Endothelial cell of umbilical vein (primary cell): ENCODE measurements at regions not wholly inside any gene's neighbourhood (a gene's known extent, or its start where the extent isn't known, plus 50 kb on each side); places are given as distances from the start of the nearest gene placed in this dataset.

Experiments used
- BruUV-seq: library from RNA; stranded (reverse); fragments of 400-500 nt; replicated peaks from 2 replicates; lab custom pipeline; 2021; lab: Mats Ljungman, UMichigan
- CTCF ChIA-PET: fragments of 300-600, 350-600 bp; sonication (Branson Sonifier 250); formaldehyde crosslinking; loops from one replicate; lab custom pipeline; 2021; ENCODE audit warnings: antibody characterized with exemption, inconsistent platforms; lab: Charles Lee
- POLR2A ChIA-PET: fragments of 300-600, 350-600 bp; sonication (Branson Sonifier 250); formaldehyde crosslinking; loops from one replicate; lab custom pipeline; 2021; ENCODE audit warnings: antibody characterized with exemption, inconsistent platforms; lab: Charles Lee
- DNase-seq: peaks from one replicate; pipeline ENCODE4 v3.0.0-alpha.2; 2011; ENCODE audit warnings: low read depth, low spot score
- FAIRE-seq: peaks from 2 replicates; lab custom pipeline; 2011; peaks lifted over from hg19 to GRCh38; lab: Jason Lieb, UNC
- H2AFZ ChIP-seq: 2 replicates; pipeline ENCODE4 v1.6.0; 2012; ENCODE audit warnings: low read depth, low read length, control low read depth, inconsistent platforms
- H3K27ac ChIP-seq: 2 replicates; pipeline ENCODE4 v1.5.1; 2011; ENCODE audit warnings: low read depth, mild to moderate bottlenecking, control low read depth, low read length, moderate library complexity; ENCODE audit not compliant: insufficient read depth
- H3K27me3 ChIP-seq, 2 experiments: 2 replicates each; pipeline versions ENCODE4 v1.6.0 to v1.6.1; 2011; ENCODE audit warnings: low read length in 2 of 2, mixed read lengths in 1 of 2; ENCODE audit not compliant: control insufficient read depth in 2 of 2, insufficient read depth in 2 of 2
- H3K36me3 ChIP-seq, 2 experiments: 2 replicates in 1 of 2; 3 replicates in 1 of 2; pipeline ENCODE4 v1.5.1; 2011; ENCODE audit warnings: low read length in 2 of 2, mild to moderate bottlenecking in 1 of 2, moderate library complexity in 1 of 2; ENCODE audit not compliant: control insufficient read depth in 2 of 2, insufficient read depth in 2 of 2; ENCODE audit errors: extremely low read depth in 1 of 2
- H3K4me1 ChIP-seq: 3 replicates; pipeline ENCODE4 v1.5.1; 2011; ENCODE audit warnings: mild to moderate bottlenecking, low read length; ENCODE audit not compliant: control insufficient read depth, insufficient read depth; ENCODE audit errors: extremely low read depth
- H3K4me2 ChIP-seq: 2 replicates; pipeline ENCODE4 v1.6.1; 2011; ENCODE audit warnings: low read length, control low read depth, mixed read lengths; ENCODE audit not compliant: insufficient read depth
- H3K4me3 ChIP-seq, 3 experiments: fragments of 200-600 bp in 1 of 3; sonication (generic), shearing (Covaris generic) in 1 of 3; replicated peaks in 1 of 3; 2 replicates each; pipeline ENCODE4 v1.5.1; 2011 to 2016; ENCODE audit warnings: control low read depth in 3 of 3, low read length in 3 of 3, mild to moderate bottlenecking in 2 of 3, inconsistent platforms in 1 of 3, low read depth in 1 of 3, moderate library complexity in 1 of 3; ENCODE audit not compliant: insufficient read depth in 1 of 3
- H3K79me2 ChIP-seq: 2 replicates; pipeline ENCODE4 v1.6.0; 2012; ENCODE audit warnings: low read length, inconsistent platforms; ENCODE audit not compliant: control insufficient read depth, insufficient read depth
- H3K9ac ChIP-seq: replicated peaks from 2 replicates; pipeline ENCODE3; 2011; ENCODE audit warnings: low read length, control low read depth; ENCODE audit not compliant: insufficient read depth; ENCODE audit errors: extremely low read depth
- H3K9me1 ChIP-seq: replicated peaks from 3 replicates; pipeline ENCODE4 v1.6.0; 2011; ENCODE audit warnings: mild to moderate bottlenecking, low read length; ENCODE audit not compliant: control insufficient read depth, insufficient read depth; ENCODE audit errors: extremely low read depth
- H3K9me3 ChIP-seq: replicated peaks from 2 replicates; pipeline ENCODE4 v1.5.1; 2012; ENCODE audit warnings: low read length, inconsistent platforms; ENCODE audit not compliant: control insufficient read depth, insufficient read depth
- H4K20me1 ChIP-seq: replicated peaks from 2 replicates; pipeline ENCODE3; 2011; ENCODE audit warnings: mild to moderate bottlenecking, low read length; ENCODE audit not compliant: control insufficient read depth, insufficient read depth; ENCODE audit errors: extremely low read depth
- EZH2 ChIP-seq: IDR thresholded peaks from 2 replicates; pipeline ENCODE4 v1.6.1; 2012; ENCODE audit warnings: borderline replicate concordance, low read depth, mild to moderate bottlenecking, moderate library complexity, low read length, inconsistent platforms; ENCODE audit not compliant: severe bottlenecking
- FOS ChIP-seq: IDR thresholded peaks from 2 replicates; pipeline ENCODE4 v1.6.1; 2011; ENCODE audit warnings: mild to moderate bottlenecking, low read length, moderate library complexity, borderline replicate concordance; ENCODE audit not compliant: insufficient read depth
- GATA2 ChIP-seq: IDR thresholded peaks from 2 replicates; pipeline ENCODE4 v1.7.0; 2011; ENCODE audit warnings: low read depth, mild to moderate bottlenecking, moderate library complexity, mixed read lengths, low read length; ENCODE audit not compliant: insufficient read length, insufficient read depth
- JUN ChIP-seq: IDR thresholded peaks from 2 replicates; pipeline ENCODE4 v1.6.1; 2011; ENCODE audit warnings: borderline replicate concordance, low read depth; ENCODE audit not compliant: insufficient read length, insufficient read depth
- MYC ChIP-seq: IDR thresholded peaks from one replicate; pipeline ENCODE4 v1.6.1; 2011; ENCODE audit warnings: mild to moderate bottlenecking, low read depth, low read length
- POLR2A ChIP-seq: IDR thresholded peaks from 2 replicates; pipeline ENCODE4 v1.6.1; 2012; ENCODE audit warnings: low read depth, mild to moderate bottlenecking, control low read depth, low read length
- POLR2AphosphoS5 ChIP-seq: IDR thresholded peaks from 2 replicates; pipeline ENCODE4 v1.6.1; 2012; ENCODE audit warnings: low read depth, mild to moderate bottlenecking, control low read depth, low read length, moderate library complexity; ENCODE audit not compliant: insufficient read depth
- dilution Hi-C: fragments of 300-500 bp; cut with MboI; formaldehyde crosslinking; loops from one replicate; pipeline ENCODE4 v1.15.0; 2019; ENCODE audit warnings: low sequenced_read_pairs; ENCODE audit not compliant: extremely low pct_ligation_motif_present
- intact Hi-C: fragments of 100-400 bp; cut with micrococcal nuclease; formaldehyde crosslinking; loops from one replicate; pipeline ENCODE4 v1.10.0; 2022
- TF ChIP-seq, protein P1 (sequence below): IDR thresholded peaks from 2 replicates; pipeline ENCODE4 v1.6.1; 2011; ENCODE audit not compliant: insufficient read depth, insufficient read length
- TF ChIP-seq, protein P2 (sequence below), 2 donors: IDR thresholded peaks; 1 replicate in 1 of 2; 2 replicates in 1 of 2; pipeline ENCODE4 v1.5.1; 2011; ENCODE audit warnings: low read length in 2 of 2, mild to moderate bottlenecking in 2 of 2, moderate library complexity in 2 of 2, control low read depth in 1 of 2, inconsistent platforms in 1 of 2, low read depth in 1 of 2; ENCODE audit not compliant: insufficient read depth in 1 of 2; ENCODE audit errors: extremely low read depth in 1 of 2

DNA sequence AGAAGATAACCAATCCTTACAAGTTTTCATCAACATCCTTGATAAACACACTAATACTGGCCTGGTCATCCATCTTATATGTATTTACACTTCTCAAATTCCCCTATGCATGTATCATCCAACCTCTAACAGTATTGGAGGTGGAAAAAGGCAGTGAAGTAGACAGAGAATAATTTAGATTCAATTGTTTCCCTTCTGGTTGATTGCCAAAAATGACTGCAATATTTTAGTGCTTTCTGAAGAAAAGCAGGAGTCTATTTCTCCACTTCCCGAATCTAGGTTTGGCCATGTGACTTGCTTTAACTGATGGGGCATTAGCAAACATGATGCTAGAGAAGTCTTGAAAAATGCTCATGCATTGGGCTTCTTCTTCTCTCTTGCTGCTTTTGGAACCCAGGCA is 78.3 kb upstream of the METAP2 start:
- Histone ChIP-seq H3K4me1 (no peaks in the 10 kb centered on the region), H3K9me1 (no peaks in the 10 kb centered on the region), H3K4me2 (no peak overlapping the region), H4K20me1 (no peaks in the 10 kb centered on the region), H2AFZ (no peak overlapping the region), H3K27me3 (peaks cover 10 to 13% of the 10 kb centered on the region in 2 experiments), H3K36me3 (no peaks in the 10 kb centered on the region), H3K27ac (no peak overlapping the region), H3K79me2 (no peaks in the 10 kb centered on the region), H3K4me3 (no peak overlapping the region), H3K9ac (no peak overlapping the region), H3K9me3 (no peaks in the 10 kb centered on the region)
- ChIA-PET POLR2A (no interaction called here), CTCF (no interaction called here)
- dilution Hi-C loops (no loop called here), intact Hi-C loops (no loop called here)
- TF ChIP-seq, protein P1, sequence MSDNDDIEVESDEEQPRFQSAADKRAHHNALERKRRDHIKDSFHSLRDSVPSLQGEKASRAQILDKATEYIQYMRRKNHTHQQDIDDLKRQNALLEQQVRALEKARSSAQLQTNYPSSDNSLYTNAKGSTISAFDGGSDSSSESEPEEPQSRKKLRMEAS = no peak
- TF ChIP-seq POLR2A (no peak), FOS (no peak), POLR2AphosphoS5 (no peak), EZH2 (no peak), MYC (no peak), GATA2 (no peak), JUN (no peak)
- TF ChIP-seq, protein P2, sequence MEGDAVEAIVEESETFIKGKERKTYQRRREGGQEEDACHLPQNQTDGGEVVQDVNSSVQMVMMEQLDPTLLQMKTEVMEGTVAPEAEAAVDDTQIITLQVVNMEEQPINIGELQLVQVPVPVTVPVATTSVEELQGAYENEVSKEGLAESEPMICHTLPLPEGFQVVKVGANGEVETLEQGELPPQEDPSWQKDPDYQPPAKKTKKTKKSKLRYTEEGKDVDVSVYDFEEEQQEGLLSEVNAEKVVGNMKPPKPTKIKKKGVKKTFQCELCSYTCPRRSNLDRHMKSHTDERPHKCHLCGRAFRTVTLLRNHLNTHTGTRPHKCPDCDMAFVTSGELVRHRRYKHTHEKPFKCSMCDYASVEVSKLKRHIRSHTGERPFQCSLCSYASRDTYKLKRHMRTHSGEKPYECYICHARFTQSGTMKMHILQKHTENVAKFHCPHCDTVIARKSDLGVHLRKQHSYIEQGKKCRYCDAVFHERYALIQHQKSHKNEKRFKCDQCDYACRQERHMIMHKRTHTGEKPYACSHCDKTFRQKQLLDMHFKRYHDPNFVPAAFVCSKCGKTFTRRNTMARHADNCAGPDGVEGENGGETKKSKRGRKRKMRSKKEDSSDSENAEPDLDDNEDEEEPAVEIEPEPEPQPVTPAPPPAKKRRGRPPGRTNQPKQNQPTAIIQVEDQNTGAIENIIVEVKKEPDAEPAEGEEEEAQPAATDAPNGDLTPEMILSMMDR (IDR thresholded peaks at IDR 0.05; ENCODE audit: extremely low read depth in 1 of 2, insufficient read depth in 1 of 2, low read depth in 1 of 2, low read length in 2 of 2) = no peak
- DNase-seq = no peak
- BruUV-seq = no TSS peak
- no peak for FAIRE-seq
